Gastrocnemius medialis (tissue), 4 donors: ENCODE measurements at regions not wholly inside any gene's neighbourhood (a gene's known extent, or its start where the extent isn't known, plus 50 kb on each side); places are given as distances from the start of the nearest gene placed in this dataset.
"Not testable (repeated sequence)": the region's sequence is repeated elsewhere in the genome, so short reads cannot be mapped to it uniquely, and the experiment has no call there.

Experiments
- ATAC-seq, 2 donors: fragments of 150-250 bp; one replicate each; pipeline ENCODE4 v1.9.1; 2016
- DNase-seq, 2 donors: peaks; one replicate each; pipeline ENCODE4 v3.0.0-alpha.2; 2019
- H3K27ac ChIP-seq, 4 donors: fragments of 200-600 bp; sonication (generic); 1 replicate in 1 of 4; 2 replicates in 3 of 4; pipeline ENCODE4 v1.5.1; 2016 to 2018; ENCODE audit warnings: mild to moderate bottlenecking in 2 of 4, moderate library complexity in 1 of 4
- H3K27me3 ChIP-seq, 3 donors: fragments of 200-600 bp; sonication (generic) in 2 of 3; 1 replicate in 1 of 3; 2 replicates in 2 of 3; pipeline versions ENCODE4 v1.5.1 to v1.6.0; 2016 to 2019; ENCODE audit warnings: mild to moderate bottlenecking in 1 of 3, moderate library complexity in 1 of 3
- H3K36me3 ChIP-seq, 2 donors: fragments of 200-600 bp; sonication (generic) in 1 of 2; one replicate each; pipeline ENCODE4 v1.5.1; 2017 to 2018
- H3K4me1 ChIP-seq, 2 donors: fragments of 200-600 bp; sonication (generic) in 1 of 2; one replicate each; pipeline ENCODE4 v1.5.1; 2016 to 2017; ENCODE audit warnings: mild to moderate bottlenecking in 2 of 2
- H3K4me3 ChIP-seq, 4 donors: fragments of 200-600 bp; sonication (generic) in 3 of 4; 1 replicate in 1 of 4; 2 replicates in 3 of 4; pipeline ENCODE4 v1.5.1; 2016 to 2019; ENCODE audit warnings: mild to moderate bottlenecking in 2 of 4
- H3K9me3 ChIP-seq, 3 donors: fragments of 200-600 bp; sonication (generic) in 2 of 3; 1 replicate in 1 of 3; 2 replicates in 2 of 3; pipeline ENCODE4 v1.5.1; 2016 to 2019
- POLR2A ChIP-seq, 2 donors: fragments of 450-650 bp; IDR thresholded peaks; one replicate each; pipeline ENCODE4 v1.6.1; 2017; ENCODE audit warnings: antibody characterized with exemption in 2 of 2, mild to moderate bottlenecking in 2 of 2, moderate library complexity in 2 of 2
- in situ Hi-C, 4 donors: fragments of 200-750 bp; cut with MboI; loops; one replicate each; pipeline versions ENCODE4 v1.15.0 to v1.8.0; 2017; ENCODE audit warnings: low sequenced_read_pairs in 4 of 4
- intact Hi-C: fragments of 100-400 bp; cut with DNase I; formaldehyde crosslinking; loops from one replicate; pipeline ENCODE4 v1.15.1; 2023; ENCODE audit warnings: low total_unique reads
- TF ChIP-seq, protein P1 (sequence below), 5 experiments: fragments of 450-650 bp in 3 of 5; fragments of 200-600 bp in 2 of 5; sonication (generic) in 2 of 5; IDR thresholded peaks in 4 of 5; conservative IDR thresholded peaks in 1 of 5; 1 replicate in 4 of 5; 2 replicates in 1 of 5; pipeline ENCODE4 v1.5.1; 2016 to 2019; ENCODE audit warnings: antibody characterized with exemption in 5 of 5, mild to moderate bottlenecking in 3 of 5, moderate library complexity in 3 of 5

DNA sequence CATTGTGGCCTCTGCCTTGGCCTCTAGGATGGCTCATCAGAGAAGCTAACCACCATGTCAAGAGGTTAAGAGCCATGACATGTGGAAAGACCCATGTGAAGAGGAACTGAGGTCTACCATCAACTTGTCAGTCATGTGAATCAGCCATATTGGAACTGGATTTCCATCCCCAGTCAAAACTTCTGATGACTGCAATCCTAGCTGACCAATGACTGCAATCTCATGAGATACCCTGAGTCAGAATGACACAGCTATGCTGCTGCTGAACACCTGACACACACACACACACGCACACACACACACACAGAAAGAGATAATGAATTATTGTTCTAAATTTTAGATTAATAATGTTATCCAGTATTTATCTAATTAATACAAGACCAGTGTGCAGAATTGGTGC, 337.5 kb upstream of the LMCD1 start:
- in situ Hi-C loops (no loop called here), intact Hi-C loops (no loop called here)
- TF ChIP-seq, protein P1, sequence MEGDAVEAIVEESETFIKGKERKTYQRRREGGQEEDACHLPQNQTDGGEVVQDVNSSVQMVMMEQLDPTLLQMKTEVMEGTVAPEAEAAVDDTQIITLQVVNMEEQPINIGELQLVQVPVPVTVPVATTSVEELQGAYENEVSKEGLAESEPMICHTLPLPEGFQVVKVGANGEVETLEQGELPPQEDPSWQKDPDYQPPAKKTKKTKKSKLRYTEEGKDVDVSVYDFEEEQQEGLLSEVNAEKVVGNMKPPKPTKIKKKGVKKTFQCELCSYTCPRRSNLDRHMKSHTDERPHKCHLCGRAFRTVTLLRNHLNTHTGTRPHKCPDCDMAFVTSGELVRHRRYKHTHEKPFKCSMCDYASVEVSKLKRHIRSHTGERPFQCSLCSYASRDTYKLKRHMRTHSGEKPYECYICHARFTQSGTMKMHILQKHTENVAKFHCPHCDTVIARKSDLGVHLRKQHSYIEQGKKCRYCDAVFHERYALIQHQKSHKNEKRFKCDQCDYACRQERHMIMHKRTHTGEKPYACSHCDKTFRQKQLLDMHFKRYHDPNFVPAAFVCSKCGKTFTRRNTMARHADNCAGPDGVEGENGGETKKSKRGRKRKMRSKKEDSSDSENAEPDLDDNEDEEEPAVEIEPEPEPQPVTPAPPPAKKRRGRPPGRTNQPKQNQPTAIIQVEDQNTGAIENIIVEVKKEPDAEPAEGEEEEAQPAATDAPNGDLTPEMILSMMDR (IDR thresholded peaks at IDR 0.05 in 4 of 5, conservative IDR thresholded peaks at IDR 0.05 in 1 of 5), result no peak
- no peak for TF ChIP-seq POLR2A (IDR thresholded peaks at IDR 0.05)
- DNase-seq, result no peak
- Histone ChIP-seq H3K27me3 (no peaks in the 10 kb centered on the region), H3K9me3 (no peaks in the 10 kb centered on the region), H3K4me1 (no peaks in the 10 kb centered on the region), H3K36me3 (no peaks in the 10 kb centered on the region), H3K27ac (no peak overlapping the region), H3K4me3 (no peak overlapping the region)
- no peak for ATAC-seq

DNA sequence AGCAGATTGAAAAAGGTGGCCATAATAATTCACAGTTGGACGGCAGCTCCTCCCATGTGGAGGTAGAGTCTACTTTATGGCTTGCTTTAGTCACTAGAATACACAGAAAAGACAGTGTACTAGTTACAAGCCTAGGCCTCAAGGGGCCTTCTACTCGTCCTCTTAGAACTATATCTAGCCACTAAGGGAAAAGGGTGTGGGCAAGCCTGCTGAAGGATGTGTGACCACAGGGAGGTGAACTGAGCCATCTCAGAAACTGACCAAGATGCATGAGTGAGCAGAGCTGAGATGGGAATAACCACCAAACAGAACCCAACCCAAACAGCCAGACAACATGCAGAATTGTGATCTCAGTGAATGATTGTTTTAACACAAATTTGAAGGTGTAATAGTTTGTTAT, 335.6 kb upstream of the LMCD1 start:
- Histone ChIP-seq H3K4me3 (no peak overlapping the region), H3K27me3 (no peaks in the 10 kb centered on the region), H3K36me3 (no peaks in the 10 kb centered on the region), H3K27ac (no peak overlapping the region), H3K9me3 (no peaks in the 10 kb centered on the region), H3K4me1 (no peaks in the 10 kb centered on the region)
- no peak for TF ChIP-seq POLR2A (IDR thresholded peaks at IDR 0.05)
- TF ChIP-seq, protein P1 (IDR thresholded peaks at IDR 0.05 in 4 of 5, conservative IDR thresholded peaks at IDR 0.05 in 1 of 5), result no peak
- intact Hi-C loops (no loop called here), in situ Hi-C loops (no loop called here)
- DNase-seq, result no peak
- ATAC-seq, result no peak

DNA sequence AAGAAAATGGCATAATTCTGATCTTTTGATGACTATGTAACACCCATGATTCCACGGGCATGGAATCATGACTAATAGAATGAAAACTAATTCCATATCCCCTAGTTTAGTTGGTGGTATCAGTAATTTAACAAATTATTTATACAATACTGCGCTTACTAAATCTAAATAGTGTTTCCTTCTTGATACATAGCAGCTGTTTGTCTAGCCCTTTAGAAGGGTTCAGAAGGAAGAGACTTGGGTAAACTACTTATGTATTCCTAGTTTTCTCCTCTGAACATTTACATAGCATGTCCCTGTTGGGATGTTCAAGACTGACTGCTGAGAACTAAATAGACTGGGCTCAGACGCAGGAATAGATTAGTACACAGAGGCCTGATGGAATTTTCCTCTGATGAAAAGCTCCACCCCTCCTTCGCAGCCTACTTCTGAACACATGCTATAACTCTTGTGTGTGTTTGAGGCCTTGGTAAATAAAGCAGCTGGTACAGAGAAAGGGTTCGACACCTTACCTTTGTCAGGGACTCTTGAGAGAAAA, 330.6 kb upstream of the LMCD1 start:
- intact Hi-C loops, result no loop called here

DNA sequence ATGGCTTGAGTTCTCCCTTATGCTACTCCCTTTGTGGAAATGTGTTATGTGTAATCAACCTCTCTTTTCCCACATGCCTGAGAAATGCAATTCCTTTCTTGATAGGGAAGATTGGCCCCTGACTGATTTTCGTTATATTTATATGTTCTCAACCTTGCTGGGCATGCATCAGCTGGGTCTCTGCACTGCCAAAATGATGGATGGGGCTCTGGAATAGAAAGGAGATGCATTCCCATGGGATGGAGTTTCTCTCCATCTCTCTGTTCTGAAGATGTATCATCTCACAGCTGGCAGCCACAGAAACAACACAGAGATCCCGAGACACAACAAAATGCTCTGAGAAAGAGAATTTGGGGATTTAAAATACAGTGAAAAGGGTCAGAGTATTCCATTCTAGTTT, 327.7 kb upstream of the LMCD1 start:
- intact Hi-C loops (no loop called here), in situ Hi-C loops (no loop called here)
- H3K4me1 ChIP-seq, result no peaks in the 10 kb centered on the region
- ATAC-seq, result no peak
- H3K27ac ChIP-seq, result no peak overlapping the region
- no peaks in the 10 kb centered on the region for H3K36me3 ChIP-seq
- H3K9me3 ChIP-seq, result no peaks in the 10 kb centered on the region
- DNase-seq, result no peak
- H3K27me3 ChIP-seq, result no peaks in the 10 kb centered on the region
- TF ChIP-seq, protein P1 (IDR thresholded peaks at IDR 0.05 in 4 of 5, conservative IDR thresholded peaks at IDR 0.05 in 1 of 5), result no peak
- no peak for TF ChIP-seq POLR2A (IDR thresholded peaks at IDR 0.05)
- no peak overlapping the region for H3K4me3 ChIP-seq

More for the DNA sequence above, 330.6 kb upstream of the LMCD1 start:
- no peak for DNase-seq
- no peaks in the 10 kb centered on the region for H3K4me1 ChIP-seq
- in situ Hi-C loops, result no loop called here
- no peaks in the 10 kb centered on the region for H3K9me3 ChIP-seq
- no peaks in the 10 kb centered on the region for H3K36me3 ChIP-seq
- no peaks in the 10 kb centered on the region for H3K27me3 ChIP-seq
- TF ChIP-seq, protein P1 (IDR thresholded peaks at IDR 0.05 in 4 of 5, conservative IDR thresholded peaks at IDR 0.05 in 1 of 5), result no peak
- TF ChIP-seq POLR2A (IDR thresholded peaks at IDR 0.05), result no peak
- no peak for ATAC-seq
- no peak overlapping the region for H3K27ac ChIP-seq
- no peak overlapping the region for H3K4me3 ChIP-seq

DNA sequence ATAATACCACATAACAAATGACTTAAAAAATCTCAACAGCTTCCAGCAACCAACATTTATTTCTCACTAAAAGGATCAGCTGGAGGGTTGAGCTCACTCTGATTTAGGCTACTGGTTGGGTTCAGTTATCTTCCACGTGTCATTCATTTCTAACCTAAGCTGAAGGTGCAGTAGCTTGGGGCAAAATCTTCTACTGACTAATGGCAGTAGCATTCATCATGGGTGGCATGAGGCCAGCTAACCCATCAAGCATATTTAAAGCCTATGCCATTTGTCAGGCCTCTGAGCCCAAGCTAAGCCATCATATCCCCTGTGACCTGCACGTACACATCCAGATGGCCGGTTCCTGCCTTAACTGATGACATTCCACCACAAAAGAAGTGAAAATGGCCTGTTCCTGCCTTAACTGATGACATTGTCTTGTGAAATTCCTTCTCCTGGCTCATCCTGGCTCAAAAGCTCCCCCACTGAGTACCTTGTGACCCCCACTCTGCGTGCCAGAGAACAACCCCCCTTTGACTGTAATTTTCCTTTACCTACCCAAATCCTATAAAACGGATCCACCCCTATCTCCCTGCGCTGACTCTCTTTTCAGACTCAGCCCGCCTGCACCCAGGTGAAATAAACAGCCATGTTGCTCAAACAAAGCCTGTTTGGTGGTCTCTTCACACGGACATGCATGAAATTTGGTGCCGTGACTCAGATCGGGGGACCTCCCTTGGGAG, 324.7 kb upstream of the LMCD1 start:
- DNase-seq, intact Hi-C loops, in situ Hi-C loops, H3K36me3 ChIP-seq, H3K27ac ChIP-seq, H3K9me3 ChIP-seq, H3K4me3 ChIP-seq, H3K27me3 ChIP-seq, ATAC-seq, H3K4me1 ChIP-seq: not testable (repeated sequence)

DNA sequence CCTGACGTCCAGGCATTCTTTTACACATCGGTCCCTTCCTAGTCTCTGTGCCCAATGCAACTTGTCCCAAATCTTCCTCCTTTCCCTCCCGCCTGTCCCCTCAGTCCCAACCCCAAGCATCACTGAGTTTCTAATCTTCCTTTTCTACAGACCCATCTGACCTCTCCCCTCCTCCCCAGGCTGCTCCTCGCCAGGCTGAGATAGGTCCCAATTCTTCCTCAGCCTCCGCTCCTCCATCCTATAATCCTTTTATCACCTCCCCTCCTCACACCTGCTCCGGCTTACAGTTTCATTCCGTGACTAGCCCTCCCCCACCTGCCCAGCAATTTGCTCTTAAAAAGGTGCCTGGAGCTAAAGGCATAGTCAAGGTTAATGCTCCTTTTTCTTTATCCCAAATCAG, 323.1 kb upstream of the LMCD1 start:
- H3K4me1 ChIP-seq, H3K27me3 ChIP-seq, H3K4me3 ChIP-seq, in situ Hi-C loops, ATAC-seq, H3K36me3 ChIP-seq, intact Hi-C loops, DNase-seq, H3K9me3 ChIP-seq, H3K27ac ChIP-seq: not testable (repeated sequence)
